ENCODE measurements at regions not wholly inside any gene's neighbourhood (a gene's known extent, or its start where the extent isn't known, plus 50 kb on each side); places are given as distances from the start of the nearest gene placed in this dataset.

DNA sequence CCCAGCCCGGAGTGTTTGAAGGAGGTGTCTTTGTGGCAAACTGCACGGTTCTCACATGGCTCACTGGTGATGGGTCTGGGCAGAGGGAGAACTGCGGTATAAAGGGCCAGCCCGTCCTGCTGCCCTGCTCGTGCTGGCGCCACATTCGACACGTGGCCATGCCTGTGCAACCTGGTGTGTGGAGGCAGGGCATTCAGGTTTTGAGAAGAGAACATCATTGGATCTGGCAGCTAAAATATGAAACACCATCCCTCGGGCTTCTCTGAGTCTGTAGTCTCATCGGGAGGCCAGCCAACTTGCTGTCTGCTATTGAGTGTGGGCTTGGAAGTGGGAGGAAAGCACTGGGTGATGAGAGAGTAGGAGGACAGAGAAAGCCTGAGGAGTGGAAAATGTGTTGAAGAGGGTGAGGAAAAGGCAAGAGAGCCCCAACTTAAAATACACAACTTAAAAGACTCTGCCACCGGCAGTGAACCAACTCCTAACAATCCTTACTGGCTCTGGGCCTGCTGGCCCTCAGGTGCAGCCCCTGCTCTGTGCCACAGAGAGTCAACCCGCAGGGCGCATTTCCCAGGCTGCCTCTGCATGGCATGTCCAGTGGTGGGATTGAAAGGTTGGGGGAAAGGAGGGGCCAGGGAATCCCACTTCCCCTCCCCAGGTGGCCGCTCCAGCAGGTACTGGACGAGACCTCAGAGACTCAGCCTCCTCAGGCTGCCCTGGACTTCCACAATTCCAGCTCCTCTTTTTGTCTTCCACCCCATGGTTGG is 112.7 kb upstream of the DLX2 start:
- POLR2A ChIA-PET, result no interaction called here
- Histone ChIP-seq H3K36me3 (ENCODE audit: control insufficient read depth, insufficient read depth, low read length) (no peaks in the 10 kb centered on the region), H3K9me3 (no peaks in the 10 kb centered on the region), H3K4me1 (no peaks in the 10 kb centered on the region), H3K4me3 (ENCODE audit: low read depth, low read length) (no peak overlapping the region), H3K27me3 (replicated peaks; ENCODE audit: control insufficient read depth, insufficient read depth, low read length) (no peaks in the 10 kb centered on the region)
- no peaks in the 10 kb centered on the region for H3K36me3 Mint-ChIP-seq (ENCODE audit: insufficient read depth, unreplicated experiment)
- H3K4me1 Mint-ChIP-seq (ENCODE audit: low read depth, unreplicated experiment), result no peaks in the 10 kb centered on the region
- intact Hi-C loops (cut with micrococcal nuclease; ENCODE audit: unreplicated experiment), result no loop called here
- no peak for DNase-seq
- no peak overlapping the region for H3K4me3 Mint-ChIP-seq (ENCODE audit: unreplicated experiment)
- TF ChIP-seq, protein P1, sequence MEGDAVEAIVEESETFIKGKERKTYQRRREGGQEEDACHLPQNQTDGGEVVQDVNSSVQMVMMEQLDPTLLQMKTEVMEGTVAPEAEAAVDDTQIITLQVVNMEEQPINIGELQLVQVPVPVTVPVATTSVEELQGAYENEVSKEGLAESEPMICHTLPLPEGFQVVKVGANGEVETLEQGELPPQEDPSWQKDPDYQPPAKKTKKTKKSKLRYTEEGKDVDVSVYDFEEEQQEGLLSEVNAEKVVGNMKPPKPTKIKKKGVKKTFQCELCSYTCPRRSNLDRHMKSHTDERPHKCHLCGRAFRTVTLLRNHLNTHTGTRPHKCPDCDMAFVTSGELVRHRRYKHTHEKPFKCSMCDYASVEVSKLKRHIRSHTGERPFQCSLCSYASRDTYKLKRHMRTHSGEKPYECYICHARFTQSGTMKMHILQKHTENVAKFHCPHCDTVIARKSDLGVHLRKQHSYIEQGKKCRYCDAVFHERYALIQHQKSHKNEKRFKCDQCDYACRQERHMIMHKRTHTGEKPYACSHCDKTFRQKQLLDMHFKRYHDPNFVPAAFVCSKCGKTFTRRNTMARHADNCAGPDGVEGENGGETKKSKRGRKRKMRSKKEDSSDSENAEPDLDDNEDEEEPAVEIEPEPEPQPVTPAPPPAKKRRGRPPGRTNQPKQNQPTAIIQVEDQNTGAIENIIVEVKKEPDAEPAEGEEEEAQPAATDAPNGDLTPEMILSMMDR (IDR thresholded peaks at IDR 0.05; ENCODE audit: insufficient read depth in 1 of 2, low read depth in 1 of 2, low read length in 1 of 2, severe bottlenecking in 1 of 2, unreplicated experiment in 1 of 2), result no peak
- H3K27me3 Mint-ChIP-seq (ENCODE audit: insufficient read depth, unreplicated experiment), result no peaks in the 10 kb centered on the region
- H3K9me3 Mint-ChIP-seq (ENCODE audit: unreplicated experiment), result no peaks in the 10 kb centered on the region
- H3K27ac Mint-ChIP-seq (ENCODE audit: unreplicated experiment), result no peak overlapping the region
- BruUV-seq (replicated peaks), result no TSS peak
- CTCF ChIA-PET, result no interaction called here

DNA sequence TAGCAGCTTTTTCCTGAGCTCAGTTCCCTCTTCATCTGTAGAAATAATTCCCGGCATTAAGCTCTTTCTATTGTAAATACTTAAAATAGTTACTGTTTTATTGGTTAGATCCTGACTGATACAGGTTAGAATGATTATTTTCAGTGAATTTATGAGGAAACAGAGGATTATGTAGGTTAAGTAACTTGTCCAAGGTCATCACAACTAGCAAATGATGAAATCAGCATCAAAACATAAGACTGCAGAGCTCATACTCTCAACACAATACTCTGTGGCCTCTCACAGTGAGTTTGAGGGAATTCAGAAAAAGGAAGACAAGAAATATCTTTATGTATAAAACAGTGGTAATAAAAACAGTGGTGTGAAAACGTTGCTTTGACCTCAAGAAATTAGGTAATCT is 113.2 kb upstream of the DLX2 start:
- BruUV-seq (replicated peaks), result no TSS peak
- ChIA-PET POLR2A (no interaction called here), CTCF (no interaction called here)

GRCh38 chr2:172216477-172216876 is 113.8 kb upstream of the DLX2 start:
- no peak for DNase-seq
- no peaks in the 10 kb centered on the region for H3K27me3 ChIP-seq (replicated peaks; ENCODE audit: control insufficient read depth, insufficient read depth, low read length)
- Mint-ChIP-seq H3K36me3 (ENCODE audit: insufficient read depth, unreplicated experiment) (no peaks in the 10 kb centered on the region), H3K27me3 (ENCODE audit: insufficient read depth, unreplicated experiment) (no peaks in the 10 kb centered on the region), H3K9me3 (ENCODE audit: unreplicated experiment) (no peaks in the 10 kb centered on the region), H3K4me3 (ENCODE audit: unreplicated experiment) (no peak overlapping the region), H3K27ac (ENCODE audit: unreplicated experiment) (no peak overlapping the region), H3K4me1 (ENCODE audit: low read depth, unreplicated experiment) (no peaks in the 10 kb centered on the region)
- H3K36me3 ChIP-seq (ENCODE audit: control insufficient read depth, insufficient read depth, low read length), result no peaks in the 10 kb centered on the region
- H3K4me1 ChIP-seq, result no peaks in the 10 kb centered on the region
- no TSS peak for BruUV-seq (replicated peaks)
- intact Hi-C loops (cut with micrococcal nuclease; ENCODE audit: unreplicated experiment), result no loop called here
- CTCF ChIA-PET, result no interaction called here
- no peaks in the 10 kb centered on the region for H3K9me3 ChIP-seq
- H3K4me3 ChIP-seq (ENCODE audit: low read depth, low read length), result no peak overlapping the region
- TF ChIP-seq, protein P1 (IDR thresholded peaks at IDR 0.05; ENCODE audit: insufficient read depth in 1 of 2, low read depth in 1 of 2, low read length in 1 of 2, severe bottlenecking in 1 of 2, unreplicated experiment in 1 of 2), result no peak
- POLR2A ChIA-PET, result no interaction called here

More for the DNA sequence above, 113.2 kb upstream of the DLX2 start:
- Histone ChIP-seq H3K4me1 (no peaks in the 10 kb centered on the region), H3K4me3 (ENCODE audit: low read depth, low read length) (no peak overlapping the region), H3K27me3 (replicated peaks; ENCODE audit: control insufficient read depth, insufficient read depth, low read length) (no peaks in the 10 kb centered on the region), H3K9me3 (no peaks in the 10 kb centered on the region), H3K36me3 (ENCODE audit: control insufficient read depth, insufficient read depth, low read length) (no peaks in the 10 kb centered on the region)
- intact Hi-C loops (cut with micrococcal nuclease; ENCODE audit: unreplicated experiment), result no loop called here
- no peak for DNase-seq
- TF ChIP-seq, protein P1 (IDR thresholded peaks at IDR 0.05; ENCODE audit: insufficient read depth in 1 of 2, low read depth in 1 of 2, low read length in 1 of 2, severe bottlenecking in 1 of 2, unreplicated experiment in 1 of 2), result no peak
- H3K27me3 Mint-ChIP-seq (ENCODE audit: insufficient read depth, unreplicated experiment), result no peaks in the 10 kb centered on the region
- H3K4me1 Mint-ChIP-seq (ENCODE audit: low read depth, unreplicated experiment), result no peaks in the 10 kb centered on the region
- no peaks in the 10 kb centered on the region for H3K36me3 Mint-ChIP-seq (ENCODE audit: insufficient read depth, unreplicated experiment)
- no peak overlapping the region for H3K27ac Mint-ChIP-seq (ENCODE audit: unreplicated experiment)
- H3K4me3 Mint-ChIP-seq (ENCODE audit: unreplicated experiment), result no peak overlapping the region
- H3K9me3 Mint-ChIP-seq (ENCODE audit: unreplicated experiment), result no peaks in the 10 kb centered on the region
